ENCODE measurements at regions not wholly inside any gene's neighbourhood (a gene's known extent, or its start where the extent isn't known, plus 50 kb on each side); places are given as distances from the start of the nearest gene placed in this dataset.

DNA sequence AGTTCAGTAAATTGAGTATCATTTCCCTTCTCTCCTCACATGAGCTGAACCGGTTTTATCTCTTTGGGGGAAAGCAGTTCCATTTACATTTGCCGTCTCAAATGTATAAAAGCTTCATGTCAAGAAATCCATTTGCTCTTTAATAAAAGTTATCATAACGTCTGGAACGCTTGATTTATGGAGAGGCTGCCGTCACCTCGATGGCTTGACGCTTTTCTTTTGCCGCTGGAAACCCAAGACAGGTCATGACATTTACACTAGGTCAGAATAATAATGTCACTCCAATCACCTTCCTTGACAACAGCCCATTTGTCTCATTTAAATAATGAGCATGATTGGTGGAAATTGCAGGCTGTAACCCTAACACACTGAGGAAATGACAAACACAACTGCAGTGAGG lies 443.4 kb downstream of the IRX1 start:
- DNase-seq, result no peak
- Mint-ChIP-seq H3K27me3 (ENCODE audit: insufficient read depth) (no peaks in the 10 kb centered on the region), H3K9me3 (no peaks in the 10 kb centered on the region), H3K36me3 (ENCODE audit: low read depth) (no peaks in the 10 kb centered on the region), H3K4me1 (no peaks in the 10 kb centered on the region), H3K27ac (no peak overlapping the region), H3K4me3 (no peak overlapping the region)
- Histone ChIP-seq H3K36me3 (ENCODE audit: control insufficient read depth, insufficient read depth, low read length) (no peaks in the 10 kb centered on the region), H3K4me1 (ENCODE audit: control insufficient read depth, insufficient read depth, low read length) (no peaks in the 10 kb centered on the region), H3K27me3 (ENCODE audit: control insufficient read depth, insufficient read depth, low read length, poor library complexity, severe bottlenecking) (no peaks in the 10 kb centered on the region), H3K27ac (ENCODE audit: low read depth, low read length) (no peak overlapping the region), H3K9me3 (ENCODE audit: control insufficient read depth, low read length) (no peaks in the 10 kb centered on the region), H3K4me3 (ENCODE audit: low read length) (no peak overlapping the region), H3K9ac (ENCODE audit: extremely low read depth, low read length, poor library complexity, severe bottlenecking) (no peak overlapping the region)
- TF ChIP-seq, protein P1, sequence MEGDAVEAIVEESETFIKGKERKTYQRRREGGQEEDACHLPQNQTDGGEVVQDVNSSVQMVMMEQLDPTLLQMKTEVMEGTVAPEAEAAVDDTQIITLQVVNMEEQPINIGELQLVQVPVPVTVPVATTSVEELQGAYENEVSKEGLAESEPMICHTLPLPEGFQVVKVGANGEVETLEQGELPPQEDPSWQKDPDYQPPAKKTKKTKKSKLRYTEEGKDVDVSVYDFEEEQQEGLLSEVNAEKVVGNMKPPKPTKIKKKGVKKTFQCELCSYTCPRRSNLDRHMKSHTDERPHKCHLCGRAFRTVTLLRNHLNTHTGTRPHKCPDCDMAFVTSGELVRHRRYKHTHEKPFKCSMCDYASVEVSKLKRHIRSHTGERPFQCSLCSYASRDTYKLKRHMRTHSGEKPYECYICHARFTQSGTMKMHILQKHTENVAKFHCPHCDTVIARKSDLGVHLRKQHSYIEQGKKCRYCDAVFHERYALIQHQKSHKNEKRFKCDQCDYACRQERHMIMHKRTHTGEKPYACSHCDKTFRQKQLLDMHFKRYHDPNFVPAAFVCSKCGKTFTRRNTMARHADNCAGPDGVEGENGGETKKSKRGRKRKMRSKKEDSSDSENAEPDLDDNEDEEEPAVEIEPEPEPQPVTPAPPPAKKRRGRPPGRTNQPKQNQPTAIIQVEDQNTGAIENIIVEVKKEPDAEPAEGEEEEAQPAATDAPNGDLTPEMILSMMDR (conservative IDR thresholded peaks at IDR 0.05), result no peak
- 91 to 92% methylated on average over 8 of the region's 8 CpGs for WGBS, 2 experiments (ENCODE audit: insufficient coverage in 1 of 2, insufficient read length in 1 of 2)

DNA sequence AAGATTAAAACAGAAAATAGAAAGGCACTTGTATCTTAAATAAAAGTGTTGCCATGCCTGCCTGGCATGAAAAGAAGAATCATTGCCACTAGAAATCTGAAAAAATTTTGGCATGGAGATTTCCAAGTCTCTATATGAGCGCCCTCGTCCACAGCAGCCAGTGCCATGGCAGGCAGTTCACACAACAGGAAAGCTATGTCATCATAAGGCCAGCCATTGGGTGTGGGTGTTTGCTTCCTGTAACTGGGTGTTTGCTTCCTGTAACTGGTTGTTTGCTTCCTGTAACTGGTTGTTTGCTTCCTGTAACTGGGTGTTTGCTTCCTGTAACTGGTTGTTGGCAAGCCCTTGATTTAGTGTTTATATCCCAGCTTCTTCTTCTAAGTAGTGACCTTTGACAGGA lies 446.7 kb downstream of the IRX1 start:
- 90 to 100% methylated on average over 1 to 2 of the region's 2 CpGs for WGBS, 2 experiments (ENCODE audit: insufficient coverage in 1 of 2, insufficient read length in 1 of 2)
- no peak for DNase-seq
- Histone ChIP-seq H3K4me3 (ENCODE audit: low read length) (no peak overlapping the region), H3K4me1 (ENCODE audit: control insufficient read depth, insufficient read depth, low read length) (no peaks in the 10 kb centered on the region), H3K9me3 (ENCODE audit: control insufficient read depth, low read length) (no peaks in the 10 kb centered on the region), H3K9ac (ENCODE audit: extremely low read depth, low read length, poor library complexity, severe bottlenecking) (no peak overlapping the region), H3K36me3 (ENCODE audit: control insufficient read depth, insufficient read depth, low read length) (no peaks in the 10 kb centered on the region), H3K27me3 (ENCODE audit: control insufficient read depth, insufficient read depth, low read length, poor library complexity, severe bottlenecking) (no peaks in the 10 kb centered on the region), H3K27ac (ENCODE audit: low read depth, low read length) (no peak overlapping the region)
- Mint-ChIP-seq H3K4me3 (no peak overlapping the region), H3K4me1 (no peaks in the 10 kb centered on the region), H3K36me3 (ENCODE audit: low read depth) (no peaks in the 10 kb centered on the region), H3K9me3 (no peaks in the 10 kb centered on the region), H3K27me3 (ENCODE audit: insufficient read depth) (no peaks in the 10 kb centered on the region), H3K27ac (no peak overlapping the region)
- TF ChIP-seq, protein P1 (conservative IDR thresholded peaks at IDR 0.05), result no peak

DNA sequence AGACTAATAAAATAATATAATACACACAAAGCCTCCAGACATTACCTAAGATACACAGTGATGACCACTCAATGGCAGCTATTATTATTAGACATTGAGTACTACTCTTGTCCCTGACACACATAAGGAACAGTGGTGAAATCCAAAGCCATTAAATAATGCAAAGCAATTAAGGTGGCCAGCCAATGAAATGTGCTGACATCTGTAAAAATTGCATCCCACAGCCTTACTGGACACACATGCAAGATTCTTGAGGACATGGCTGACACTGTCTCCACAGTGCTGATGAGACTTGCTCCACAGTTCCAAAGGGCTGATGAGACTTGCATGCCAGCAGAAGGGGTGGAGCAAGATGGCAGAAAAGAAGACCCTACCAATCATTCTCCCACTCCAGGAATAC lies 447.5 kb downstream of the IRX1 start:
- no peaks in the 10 kb centered on the region for H3K4me1 ChIP-seq (ENCODE audit: control insufficient read depth, insufficient read depth, low read length)
- H3K4me3 Mint-ChIP-seq, result no peak overlapping the region
- no peaks in the 10 kb centered on the region for H3K27me3 Mint-ChIP-seq (ENCODE audit: insufficient read depth)

More for the DNA sequence above, 447.5 kb downstream of the IRX1 start:
- H3K9me3 Mint-ChIP-seq, result no peaks in the 10 kb centered on the region
- no peaks in the 10 kb centered on the region for H3K36me3 ChIP-seq (ENCODE audit: control insufficient read depth, insufficient read depth, low read length)
- H3K9me3 ChIP-seq (ENCODE audit: control insufficient read depth, low read length), result no peaks in the 10 kb centered on the region
- H3K36me3 Mint-ChIP-seq (ENCODE audit: low read depth), result no peaks in the 10 kb centered on the region
- no peak overlapping the region for H3K27ac ChIP-seq (ENCODE audit: low read depth, low read length)
- H3K27me3 ChIP-seq (ENCODE audit: control insufficient read depth, insufficient read depth, low read length, poor library complexity, severe bottlenecking), result no peaks in the 10 kb centered on the region
- no peak overlapping the region for H3K9ac ChIP-seq (ENCODE audit: extremely low read depth, low read length, poor library complexity, severe bottlenecking)
- TF ChIP-seq, protein P1 (conservative IDR thresholded peaks at IDR 0.05), result no peak
- no peak for DNase-seq
- H3K4me1 Mint-ChIP-seq, result no peaks in the 10 kb centered on the region
- H3K4me3 ChIP-seq (ENCODE audit: low read length), result no peak overlapping the region
- no peak overlapping the region for H3K27ac Mint-ChIP-seq

Data from endodermal cell (in vitro differentiated cells).